SKM-1 treated with dmso at 0.1 percent for 144 hours (cell line): ENCODE measurements at regions not wholly inside any gene's neighbourhood (a gene's known extent, or its start where the extent isn't known, plus 50 kb on each side); places are given as distances from the start of the nearest gene placed in this dataset.
"Not testable (repeated sequence)": the region's sequence is repeated elsewhere in the genome, so short reads cannot be mapped to it uniquely, and the experiment has no call there.

Experiments
- DNase-seq: peaks from one replicate; lab custom pipeline; 2025; ENCODE audit not compliant: unreplicated experiment; lab: John Stamatoyannopoulos, UW

DNA sequence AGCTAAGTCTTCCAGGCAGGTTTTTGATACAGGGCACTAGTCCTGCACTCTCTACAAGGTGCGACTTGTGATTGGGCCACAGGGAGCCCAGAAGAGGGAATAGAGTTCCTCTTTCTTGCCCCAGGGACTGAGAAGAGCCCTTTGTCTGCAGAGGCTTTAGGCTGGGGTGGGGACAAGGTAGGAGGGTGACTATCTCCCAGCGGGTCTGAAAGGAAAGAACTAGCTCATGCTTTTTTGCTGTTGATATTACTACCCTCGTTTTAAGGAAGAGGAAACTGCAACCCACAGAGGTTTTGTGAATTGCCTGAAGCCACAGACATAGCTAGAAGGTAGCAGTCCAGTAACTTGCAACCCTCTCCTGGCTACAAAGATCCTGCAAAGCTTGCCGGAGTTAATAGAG lies 615.2 kb downstream of the MATN1 start:
- peak; percentile 16 for DNase-seq

DNA sequence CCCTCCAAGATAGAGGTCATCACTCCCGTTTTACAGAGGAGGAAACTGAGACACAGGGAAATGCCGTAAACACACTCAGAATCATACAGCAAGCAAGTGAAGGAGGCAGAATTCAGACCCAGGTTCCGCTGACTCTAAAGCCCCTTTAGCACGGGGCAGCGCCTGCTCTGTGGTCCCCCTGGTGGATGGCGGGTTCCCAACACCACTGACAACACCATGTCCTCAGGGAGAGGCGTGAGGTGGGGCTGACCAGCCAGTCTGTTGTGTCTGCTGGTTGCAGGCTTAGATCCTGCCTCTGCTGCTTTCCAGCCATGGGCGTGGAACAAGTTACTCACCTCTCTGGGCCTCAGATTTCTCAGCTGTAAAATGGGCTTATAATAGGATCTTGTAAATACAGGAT lies 617.3 kb downstream of the MATN1 start:
- DNase-seq: no peak

- no peak for DNase-seq
Measured at GRCh38 chr1:30104551-30104950, 618.8 kb downstream of the MATN1 start.

DNA sequence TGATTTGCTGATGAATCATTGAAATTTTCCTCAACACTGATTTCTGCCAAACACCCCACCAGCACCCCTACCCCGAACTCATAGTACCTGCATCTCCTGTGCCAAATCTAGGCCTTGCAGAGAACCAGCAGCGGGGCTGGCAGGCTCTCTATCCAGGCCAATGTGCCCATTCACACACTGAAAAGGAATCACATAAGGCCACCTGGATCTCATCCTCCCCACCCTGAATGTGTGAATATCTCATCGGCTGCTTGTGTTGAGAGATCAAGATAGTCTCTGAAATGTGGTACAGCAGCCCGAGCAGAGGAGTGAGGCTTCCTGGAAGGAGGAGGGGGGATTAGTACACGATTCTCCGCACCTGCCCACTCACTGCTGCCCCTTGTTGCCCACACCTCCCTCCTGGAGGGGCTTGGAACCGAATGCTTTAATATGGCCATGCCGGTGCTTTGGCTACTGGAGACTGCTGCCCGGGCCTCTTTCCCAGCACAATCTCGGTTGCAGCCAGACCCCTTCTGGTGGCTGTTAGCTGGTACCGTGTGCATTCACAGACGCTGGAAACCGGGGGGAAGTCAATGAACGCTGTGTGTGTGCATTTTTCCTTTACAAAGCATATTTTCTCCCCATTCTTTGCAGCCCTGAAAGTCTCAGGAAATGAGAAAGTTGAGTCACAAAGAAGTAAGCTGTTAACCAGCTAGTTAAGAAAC lies 619.5 kb downstream of the MATN1 start:
- DNase-seq: no peak

GRCh38 chr1:30102605-30103004 lies 620.8 kb downstream of the MATN1 start:
- no peak for DNase-seq

GRCh38 chr1:30101487-30102227 lies 621.7 kb downstream of the MATN1 start:
- no peak for DNase-seq

GRCh38 chr1:30101016-30101415 lies 622.4 kb downstream of the MATN1 start:
- DNase-seq: no peak

- DNase-seq: no peak
Measured at GRCh38 chr1:30100524-30100862, 622.9 kb downstream of the MATN1 start.

DNA sequence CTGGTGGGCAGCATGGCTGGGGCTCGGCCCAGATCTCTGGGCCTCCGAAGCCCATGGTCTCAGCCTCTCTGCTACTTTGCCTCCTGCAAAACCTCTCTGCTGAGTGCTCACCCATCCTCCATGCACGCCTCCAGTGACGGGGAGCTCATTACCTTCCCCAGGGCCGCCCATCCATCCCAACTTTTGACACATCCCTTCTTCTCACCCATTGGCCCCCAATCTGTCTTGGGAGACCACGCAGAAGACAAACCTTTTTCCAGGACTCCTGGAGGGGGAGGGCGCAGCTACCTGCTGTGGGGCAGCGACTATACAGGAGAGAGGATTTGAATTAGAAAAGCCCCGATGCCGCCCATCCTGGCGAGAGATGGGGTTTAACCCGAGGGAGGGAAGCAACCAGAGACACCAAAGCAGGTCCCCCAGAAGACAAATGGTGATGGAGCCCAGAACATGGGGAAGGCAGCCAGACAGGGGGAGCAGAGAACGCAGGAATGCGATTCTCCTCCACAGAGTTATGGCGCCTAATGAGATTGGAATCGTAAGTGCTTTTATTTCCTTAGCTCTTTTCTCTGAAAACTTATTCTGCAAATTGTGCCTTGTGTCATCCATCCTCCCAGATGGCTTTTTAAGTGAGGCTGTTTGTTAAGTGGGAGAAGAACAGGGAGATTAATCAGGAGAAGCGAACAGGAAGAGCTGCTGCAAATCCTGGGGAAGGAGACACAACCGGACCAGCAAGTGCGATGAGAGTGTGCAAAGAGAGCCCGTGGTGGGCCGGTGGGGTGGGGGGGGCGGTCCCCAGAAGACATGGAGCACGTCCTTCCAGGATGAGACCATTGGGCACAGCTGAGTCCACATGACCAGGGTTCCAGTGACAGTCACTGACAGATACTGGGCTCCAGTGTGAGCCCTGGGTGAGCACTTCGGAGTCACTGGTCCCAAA lies 623.5 kb downstream of the MATN1 start:
- DNase-seq: no peak

GRCh38 chr1:30097851-30098250 lies 625.5 kb downstream of the MATN1 start:
- not testable (repeated sequence) for DNase-seq

DNA sequence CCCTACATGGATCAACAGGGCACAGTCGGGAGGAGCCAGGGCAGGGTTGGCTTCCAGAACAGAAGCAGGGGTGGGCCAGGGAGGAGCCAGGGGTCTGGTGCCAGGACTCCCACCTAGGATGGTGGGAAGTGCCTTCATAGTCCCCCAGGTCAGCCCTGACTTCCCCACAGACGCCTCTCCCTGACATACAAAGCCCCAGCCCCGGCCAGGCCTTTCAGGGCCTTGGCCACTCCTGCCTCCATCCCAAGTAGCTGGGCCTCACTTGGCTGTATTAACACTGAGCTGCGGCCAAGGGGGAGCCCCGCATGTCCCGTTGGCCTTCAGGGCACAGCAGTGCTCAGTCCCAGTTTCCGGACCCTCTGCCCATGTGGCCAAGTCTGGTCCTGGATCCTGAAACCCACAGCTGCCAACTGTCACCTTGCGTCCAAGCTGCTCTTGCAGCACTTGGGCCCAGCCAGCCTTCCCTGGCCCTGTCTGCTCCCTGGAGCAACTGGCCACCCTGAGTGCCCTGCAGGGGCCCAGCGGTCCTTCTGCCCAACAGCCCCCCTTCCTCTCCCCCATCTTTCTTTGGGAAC lies 627.8 kb downstream of the MATN1 start:
- DNase-seq: no peak

GRCh38 chr1:30095051-30095450 lies 628.3 kb downstream of the MATN1 start:
- DNase-seq: no peak

DNA sequence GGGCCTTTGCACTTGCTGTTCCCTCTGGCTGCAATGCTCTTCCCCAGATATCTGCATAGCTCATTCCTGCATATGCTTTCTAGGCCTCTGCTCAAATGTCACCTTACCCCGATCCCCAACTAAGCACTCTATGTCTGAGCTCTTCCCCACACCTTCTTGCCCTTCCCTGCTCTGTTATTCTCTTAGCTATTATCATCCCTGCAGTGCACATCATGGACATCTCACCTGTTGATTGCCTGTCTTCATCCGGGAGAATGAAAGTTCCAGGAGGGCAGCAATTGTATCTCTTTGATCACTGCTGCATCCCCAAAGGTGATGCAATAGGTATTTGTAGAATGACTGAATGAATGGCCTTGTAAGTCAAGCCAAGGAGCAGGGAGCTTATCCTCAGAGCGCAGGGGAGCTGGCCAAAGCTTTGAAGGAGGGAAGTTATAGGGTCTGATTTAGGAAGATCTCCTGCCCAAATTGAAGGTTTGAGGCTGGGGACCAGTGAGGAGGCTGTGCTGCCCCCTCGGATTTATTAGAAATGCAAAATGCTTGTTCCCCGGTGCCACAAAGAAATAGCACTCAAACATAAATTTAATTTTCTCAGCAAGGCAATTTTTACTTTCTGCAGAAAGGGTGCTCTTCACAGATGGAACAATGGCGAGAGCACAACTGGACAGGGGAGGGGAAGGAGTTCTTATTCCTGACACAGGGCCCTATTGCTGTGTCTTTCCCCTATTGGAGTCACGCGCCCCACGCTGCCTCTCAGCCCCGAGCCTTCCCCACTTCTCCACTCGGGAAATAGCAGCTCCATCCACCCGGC lies 631.1 kb downstream of the MATN1 start:
- no peak for DNase-seq

- DNase-seq: no peak
Measured at GRCh38 chr1:30090162-30090820, 633.1 kb downstream of the MATN1 start.

GRCh38 chr1:30089024-30089430 lies 634.4 kb downstream of the MATN1 start:
- DNase-seq: no peak

DNA sequence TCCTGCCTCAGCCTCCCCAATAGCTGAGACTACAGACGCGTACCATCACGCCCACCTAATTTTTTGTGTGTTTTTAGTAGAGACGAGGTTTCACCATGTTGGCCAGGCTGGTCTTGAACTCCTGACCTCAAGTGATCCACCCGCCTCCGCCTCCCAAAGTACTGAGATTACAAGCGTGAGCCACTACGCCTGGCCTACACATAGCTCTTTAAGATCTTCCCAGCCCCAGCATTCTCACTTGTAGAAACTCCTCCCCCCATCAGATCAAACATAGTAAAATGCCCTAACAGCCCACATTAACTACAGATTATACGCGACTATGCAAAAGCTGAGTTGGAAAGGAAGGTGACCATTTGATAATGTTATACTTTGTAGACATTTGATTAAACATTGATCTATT lies 634.8 kb downstream of the MATN1 start:
- no peak for DNase-seq

DNA sequence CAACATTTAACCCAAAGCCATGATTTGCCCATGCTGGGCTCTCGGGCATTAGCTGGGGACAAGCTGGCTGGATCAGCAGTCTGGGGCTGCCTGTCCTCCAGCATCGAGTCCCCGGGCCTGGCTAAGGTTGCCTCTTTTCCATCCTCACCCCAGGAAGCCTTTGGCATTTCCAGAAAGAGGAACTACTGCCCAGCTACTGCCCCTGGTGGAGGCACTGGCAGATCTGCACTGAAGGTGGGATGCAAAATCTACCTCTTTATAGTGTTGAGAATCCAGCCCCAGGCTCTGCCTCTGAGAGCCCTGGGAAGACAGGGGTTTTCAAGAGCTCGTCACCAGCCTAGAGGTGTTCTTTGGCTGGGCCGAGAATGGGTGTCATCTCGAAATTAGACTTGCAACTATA lies 635.9 kb downstream of the MATN1 start:
- peak; percentile 27 for DNase-seq

GRCh38 chr1:30085811-30086770 lies 637.3 kb downstream of the MATN1 start:
- no peak for DNase-seq
